ENCODE measurements at regions not wholly inside any gene's neighbourhood (a gene's known extent, or its start where the extent isn't known, plus 50 kb on each side); places are given as distances from the start of the nearest gene placed in this dataset.

- TF ChIP-seq BHLHE40 (IDR thresholded peaks at IDR 0.05; ENCODE audit: borderline replicate concordance) (no peak), FOXA1 (IDR thresholded peaks at IDR 0.05) (no peak), SP1 (IDR thresholded peaks at IDR 0.05) (no peak)
Measured at GRCh38 chr4:102129810-102130209, 215.5 kb downstream of the SLC39A8 start.

Data from HEK293T (cell line).